ENCODE measurements at regions not wholly inside any gene's neighbourhood (a gene's known extent, or its start where the extent isn't known, plus 50 kb on each side); places are given as distances from the start of the nearest gene placed in this dataset.
"Not testable (repeated sequence)": the region's sequence is repeated elsewhere in the genome, so short reads cannot be mapped to it uniquely, and the experiment has no call there.

DNA sequence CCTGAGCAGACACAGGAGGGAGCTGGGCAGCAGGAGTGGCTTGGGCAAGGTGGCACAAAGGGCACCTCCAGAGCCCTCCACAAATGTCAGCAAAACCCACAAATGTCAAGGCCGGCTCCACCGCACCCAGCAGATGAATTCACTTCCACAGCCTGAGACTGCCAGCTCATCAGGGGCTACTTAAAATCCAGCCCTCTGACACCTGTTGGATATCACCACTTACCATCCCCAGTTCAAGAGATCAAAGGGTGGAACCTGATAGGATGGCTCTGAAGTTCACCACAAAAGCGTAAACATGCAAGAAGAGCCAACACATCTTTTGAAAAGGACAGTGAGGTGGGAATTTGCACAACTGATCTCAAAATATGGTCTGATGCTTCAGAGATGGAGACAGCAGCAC, 168.6 kb upstream of the GRK3 start:
- DNase-seq, result no peak

DNA sequence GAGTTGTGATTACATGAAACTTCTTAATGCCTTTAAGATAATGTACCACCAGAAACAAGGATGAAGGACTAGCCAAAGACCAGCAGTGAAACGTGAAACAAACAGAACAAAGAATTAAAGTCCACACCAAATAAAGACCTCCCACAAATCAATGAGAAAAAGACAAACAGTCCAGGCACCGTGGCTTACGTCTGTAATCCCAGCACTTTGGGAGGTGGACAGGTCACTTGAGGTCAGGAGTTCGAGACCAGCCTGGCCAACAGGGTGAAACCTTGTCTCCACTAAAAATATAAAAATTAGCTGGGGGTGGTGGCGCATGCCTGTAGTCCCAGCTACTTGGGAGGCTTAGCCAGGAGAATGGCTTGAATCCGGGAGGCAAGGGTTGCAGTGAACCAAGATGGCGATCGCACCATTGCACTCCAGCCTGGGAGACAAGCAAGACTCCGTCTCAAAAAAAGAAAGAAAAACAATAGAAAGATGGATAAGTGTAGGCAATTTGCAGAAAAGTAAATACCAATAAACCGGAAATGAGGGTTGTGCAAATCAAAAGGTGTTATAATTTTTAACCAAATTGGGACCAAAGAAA, 167.8 kb upstream of the GRK3 start:
- DNase-seq, result no peak

DNA sequence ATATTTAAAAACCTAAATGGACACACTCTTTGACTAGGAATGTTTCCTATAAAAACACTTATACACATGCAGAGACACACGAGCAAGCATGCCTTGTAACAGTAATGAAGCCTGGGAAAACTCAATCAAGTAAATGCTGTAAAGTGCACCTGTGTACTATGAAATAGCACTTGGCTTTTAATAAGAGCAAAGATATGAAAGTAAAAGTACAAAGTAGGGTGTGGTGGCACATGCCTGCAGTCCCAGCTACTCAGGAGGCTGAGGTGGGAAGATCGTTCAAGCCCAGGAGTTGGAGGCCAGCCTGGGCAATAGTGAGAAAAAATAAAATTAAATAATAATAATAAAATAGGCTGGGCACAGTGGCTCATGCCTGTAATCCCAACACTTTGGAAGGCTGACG, 166.9 kb upstream of the GRK3 start:
- no peak for DNase-seq

DNA sequence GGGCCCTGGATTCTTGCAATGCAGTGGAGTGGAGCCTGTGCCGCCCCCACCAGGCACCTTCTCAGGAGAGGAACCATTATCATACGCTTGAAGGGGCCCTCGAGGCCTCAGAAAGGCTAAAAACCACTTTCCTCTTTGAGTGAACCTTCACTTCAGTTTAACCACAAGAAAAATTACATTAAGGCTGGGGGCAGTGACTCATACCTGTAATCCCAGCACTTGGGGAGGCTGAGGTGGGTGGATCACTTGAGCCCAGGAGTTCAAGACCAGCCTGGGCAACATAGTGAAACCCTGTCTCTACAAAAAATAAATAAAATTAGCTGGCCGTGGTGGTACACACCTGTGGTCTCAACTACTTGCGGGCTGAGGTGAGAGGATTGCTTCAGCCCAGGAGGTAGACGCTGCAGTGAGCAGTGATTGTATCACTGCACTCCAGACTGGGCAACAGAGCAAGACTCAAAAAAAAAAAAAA, 165.8 kb upstream of the GRK3 start:
- DNase-seq, result not testable (repeated sequence)

DNA sequence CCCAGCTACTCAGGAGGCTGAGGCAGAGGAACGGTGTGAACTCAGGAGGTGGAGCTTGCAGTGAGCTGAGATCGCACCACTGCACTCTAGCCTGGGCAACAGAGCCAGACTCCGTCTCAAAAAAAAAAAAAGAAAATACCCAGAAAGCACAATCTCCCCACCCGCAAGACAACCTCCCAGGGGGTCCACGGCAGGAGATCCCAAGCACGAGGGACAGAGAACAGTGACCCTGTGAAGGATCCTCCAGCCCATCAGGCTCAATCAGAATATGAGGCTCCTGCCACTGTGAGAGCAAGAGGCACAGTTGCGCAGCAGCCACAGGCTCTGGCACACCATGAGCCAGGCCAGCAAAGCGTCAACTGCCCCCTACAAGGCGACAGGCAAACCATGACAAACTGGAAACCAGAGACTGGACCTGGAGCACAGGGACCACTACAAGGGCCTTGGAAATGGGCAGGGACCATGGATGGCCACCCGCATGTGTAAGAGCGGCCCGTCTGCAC, 164.8 kb upstream of the GRK3 start:
- DNase-seq, result no peak

DNA sequence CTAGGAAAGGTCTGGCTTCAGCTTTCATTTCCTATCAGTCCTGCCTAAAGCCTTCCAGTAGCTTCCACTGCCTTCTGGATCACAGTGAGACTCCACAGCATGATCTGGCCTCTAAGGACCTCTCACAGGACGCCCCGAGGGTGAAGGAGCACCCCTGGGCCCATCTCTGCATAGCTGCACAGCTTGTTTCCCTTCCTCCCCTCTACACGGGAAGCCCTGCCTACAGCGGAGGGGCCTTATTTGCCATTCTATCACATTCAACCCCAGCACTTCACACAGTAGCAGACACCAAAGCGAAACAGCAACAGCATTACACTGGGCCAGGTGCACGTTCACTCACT, 162.3 kb upstream of the GRK3 start:
- no peak for DNase-seq

DNA sequence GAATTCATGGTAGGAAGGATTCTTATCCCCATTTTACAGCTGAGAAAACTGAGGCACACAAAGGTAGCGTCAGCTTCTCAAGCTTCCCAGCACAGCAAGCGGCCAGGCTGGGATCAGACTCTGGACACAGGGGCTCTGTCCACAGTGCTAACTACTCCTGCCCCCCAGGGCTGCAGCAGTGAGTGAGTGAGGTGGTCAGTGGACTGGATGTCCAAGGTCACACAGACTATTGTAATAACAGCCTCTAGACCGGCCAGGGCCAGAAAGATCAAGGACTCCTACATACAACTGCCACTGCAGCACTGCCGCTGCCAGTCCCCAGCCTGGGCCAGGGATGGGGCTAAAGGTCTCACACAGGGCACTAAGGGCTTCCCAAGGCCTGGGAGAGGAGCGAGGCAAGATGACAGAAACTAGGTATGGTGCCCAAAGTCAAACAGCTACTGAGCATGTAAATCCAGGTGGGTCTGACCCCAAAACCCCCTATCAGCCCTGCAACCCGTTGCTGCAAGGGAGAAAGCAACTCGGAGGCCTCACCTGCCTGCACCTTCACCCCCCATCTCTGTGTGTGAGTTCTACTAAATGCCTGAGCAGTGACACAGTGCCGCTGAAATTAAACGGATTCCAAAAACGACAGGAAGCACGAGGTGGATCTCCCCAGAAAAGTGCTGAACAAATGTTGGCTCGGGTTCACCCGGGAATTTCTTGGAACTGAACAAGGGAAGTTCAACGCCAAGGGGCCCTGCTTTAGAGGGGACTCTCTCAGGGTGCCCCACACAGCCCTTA, 161.8 kb upstream of the GRK3 start:
- DNase-seq, result peak; percentile 33

DNA sequence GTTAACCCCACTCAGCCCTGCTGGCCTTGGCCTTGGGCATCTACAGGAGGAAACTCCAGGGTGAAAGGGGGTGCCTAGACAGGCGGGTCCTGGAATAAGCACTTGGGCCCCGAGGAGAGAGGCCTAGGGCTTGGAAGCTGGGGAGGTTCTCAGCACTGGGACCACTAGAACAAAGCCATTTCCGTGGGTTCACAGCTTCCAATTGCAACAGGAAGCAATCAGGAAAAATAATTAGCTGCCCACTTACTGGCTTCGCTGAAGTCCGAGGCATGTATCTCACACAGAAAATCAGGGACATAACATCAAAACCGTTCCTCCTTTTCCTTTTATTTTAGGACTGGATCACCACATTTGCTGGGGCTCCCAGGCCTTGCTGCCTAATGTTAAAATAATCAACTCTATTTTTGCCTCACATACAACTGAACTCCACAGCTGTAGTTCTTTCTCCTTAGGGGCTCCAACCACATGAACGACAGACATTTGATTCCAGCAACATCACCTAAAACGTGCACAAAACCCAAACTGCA, 161.1 kb upstream of the GRK3 start:
- DNase-seq, result no peak

DNA sequence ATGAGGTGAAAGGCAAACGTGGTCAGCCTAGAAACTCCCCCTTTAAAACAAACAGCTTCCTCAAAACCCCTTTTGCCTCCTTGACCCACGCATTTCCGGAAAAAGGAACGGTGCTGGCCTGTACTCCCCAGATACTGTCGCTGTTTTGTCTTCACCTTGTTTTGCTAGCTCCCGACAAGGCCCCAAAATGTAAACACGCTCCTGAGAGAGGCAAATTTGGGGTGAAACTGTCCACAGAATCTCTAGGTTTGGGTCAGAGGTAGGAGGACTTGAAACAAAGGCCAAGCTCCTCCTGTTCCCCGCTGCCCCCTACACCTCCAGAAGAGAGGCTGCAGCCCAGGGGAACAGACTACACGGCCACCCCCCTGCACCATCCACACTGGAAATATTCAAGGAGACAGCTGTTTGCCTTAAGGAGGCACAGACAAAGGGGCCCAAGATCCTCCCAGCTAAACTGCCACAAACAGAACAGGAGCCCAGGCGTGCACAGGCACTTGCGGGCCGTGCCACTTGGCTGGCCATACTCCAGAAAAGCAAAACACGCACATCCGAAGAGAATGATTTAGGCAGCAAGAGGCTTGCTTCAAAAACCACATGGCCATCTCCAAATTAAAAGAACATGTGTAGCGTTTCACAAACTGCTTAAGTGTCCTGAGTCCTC, 160.5 kb upstream of the GRK3 start:
- DNase-seq, result peak; percentile 64

DNA sequence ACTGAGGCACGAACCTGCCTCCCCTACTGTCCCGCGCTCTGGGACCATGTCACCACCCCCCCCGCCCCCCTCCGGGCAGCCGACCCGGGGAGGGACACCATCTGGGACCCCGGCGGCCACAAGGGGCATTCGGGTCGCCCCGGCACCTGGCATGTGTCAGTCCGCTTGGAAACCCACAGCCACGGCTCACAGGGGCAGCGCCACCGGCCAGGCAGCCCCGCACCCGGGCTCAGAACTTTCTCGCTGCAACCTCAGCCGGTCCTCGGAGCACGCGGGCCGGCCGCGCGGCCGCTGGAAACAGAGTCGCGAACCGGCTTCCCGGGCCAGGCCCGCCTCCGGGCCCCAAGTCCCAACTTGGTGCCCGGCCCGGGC, 159.9 kb upstream of the GRK3 start:
- peak; percentile 77 for DNase-seq

DNA sequence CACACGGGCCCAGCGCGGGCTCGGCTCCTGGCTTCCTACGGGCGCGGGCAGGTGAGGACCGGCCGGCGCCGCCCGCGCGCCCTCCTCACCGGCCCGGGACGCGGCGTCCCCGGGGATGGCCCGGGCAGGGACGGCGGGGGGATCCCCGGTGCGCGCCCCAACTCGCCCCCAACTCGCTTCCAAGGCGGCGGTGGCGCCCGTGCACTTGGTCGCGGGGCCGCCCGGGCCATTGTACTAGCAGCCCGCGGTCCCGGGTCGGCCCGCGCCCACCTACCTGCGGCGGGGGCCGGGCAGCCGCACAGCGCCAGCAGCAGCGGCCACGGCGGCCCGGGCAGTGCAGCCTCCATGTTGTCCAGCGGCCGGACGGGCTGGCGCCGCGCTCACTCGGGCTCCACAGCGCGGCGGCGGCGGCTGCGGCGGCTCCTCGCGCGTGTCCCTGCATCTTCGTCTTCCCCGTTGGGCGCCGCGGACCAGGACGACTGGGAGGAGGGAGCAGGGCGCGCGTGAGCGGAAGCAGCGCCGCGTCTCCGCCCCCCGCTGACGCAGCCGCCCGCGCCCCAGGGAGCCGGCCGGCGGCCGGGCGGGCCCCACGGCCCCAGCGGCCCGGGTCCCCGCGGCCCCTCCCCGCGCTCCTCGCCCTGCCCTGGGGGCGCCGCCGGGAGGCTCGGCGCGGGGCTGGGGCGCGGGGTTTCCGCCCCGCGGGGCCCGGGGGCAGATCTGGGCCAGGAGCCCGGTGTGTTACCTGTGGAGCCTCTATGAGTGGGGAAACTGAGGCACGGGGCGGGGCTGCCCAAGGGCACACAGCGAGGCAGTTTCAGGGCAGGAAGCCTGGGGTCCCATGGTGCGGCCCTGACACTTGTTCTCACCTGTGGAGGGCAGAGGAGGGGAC, 159.3 kb upstream of the GRK3 start:
- peak; percentile 82 for DNase-seq

DNA sequence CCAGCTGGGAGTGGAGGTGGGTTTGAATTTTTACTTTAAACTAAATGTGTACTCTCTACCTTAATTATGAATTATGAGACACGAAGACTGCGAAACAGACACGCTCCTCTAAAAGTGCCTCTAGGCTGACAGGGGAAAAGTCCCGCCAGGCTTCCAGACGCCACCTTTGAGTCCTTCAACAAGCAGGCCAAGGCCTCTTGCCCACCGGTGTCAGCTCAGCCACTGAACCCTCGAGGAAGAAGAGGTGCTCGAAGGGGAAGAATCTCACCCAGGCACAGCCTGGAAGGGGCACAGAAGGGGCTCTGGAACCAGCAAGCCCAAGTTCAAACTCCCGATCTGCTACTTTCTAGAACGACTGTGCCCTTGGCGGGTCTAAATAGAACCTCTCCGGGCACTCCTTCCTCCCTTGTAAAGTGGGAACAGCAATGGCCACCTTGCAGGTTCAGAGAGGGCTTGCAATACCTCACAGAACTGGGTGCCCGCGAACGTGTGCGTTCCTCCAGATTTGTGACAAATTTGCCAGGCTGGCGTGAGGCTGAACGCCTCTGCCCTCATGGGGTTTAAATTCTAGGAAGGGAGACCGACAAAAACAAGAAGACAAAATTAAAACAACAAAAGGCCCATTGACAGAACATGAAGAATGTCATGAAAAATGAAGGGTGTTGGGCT, 158.5 kb upstream of the GRK3 start:
- peak; percentile 37 for DNase-seq

DNA sequence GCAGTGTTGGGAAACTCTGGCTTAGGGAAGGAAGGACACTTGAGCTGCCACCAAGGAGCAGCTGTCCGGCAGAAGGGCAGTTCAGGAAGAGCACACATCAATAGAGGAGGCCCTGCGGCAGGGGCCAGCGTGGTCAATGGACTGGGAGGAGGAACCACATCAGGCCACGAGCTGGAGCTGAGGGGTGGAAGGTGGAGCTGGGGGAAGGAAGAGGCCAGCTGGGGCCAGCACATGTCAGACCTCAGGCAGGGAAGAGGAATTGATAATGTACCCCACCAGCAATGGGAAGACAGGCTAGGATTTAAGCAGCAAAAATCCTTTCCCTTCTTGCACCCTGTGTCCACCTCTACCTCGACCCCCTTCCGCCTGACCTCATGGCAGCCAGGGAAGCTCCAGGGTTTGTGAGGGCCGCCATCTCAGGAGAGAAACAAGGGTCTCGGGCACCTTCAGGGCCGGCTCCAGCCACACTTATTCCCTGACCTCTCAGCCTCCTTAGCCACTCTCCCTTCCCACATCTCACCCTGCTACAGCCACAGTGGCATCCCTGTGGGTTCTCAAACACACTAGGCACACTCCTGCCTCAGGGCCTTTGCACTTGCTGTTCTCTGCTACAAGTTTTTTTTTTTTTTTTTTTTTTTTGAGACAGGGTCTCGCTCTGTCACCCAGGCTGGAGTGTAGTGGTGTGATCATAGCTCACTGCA, 157.8 kb upstream of the GRK3 start:
- no peak for DNase-seq

DNA sequence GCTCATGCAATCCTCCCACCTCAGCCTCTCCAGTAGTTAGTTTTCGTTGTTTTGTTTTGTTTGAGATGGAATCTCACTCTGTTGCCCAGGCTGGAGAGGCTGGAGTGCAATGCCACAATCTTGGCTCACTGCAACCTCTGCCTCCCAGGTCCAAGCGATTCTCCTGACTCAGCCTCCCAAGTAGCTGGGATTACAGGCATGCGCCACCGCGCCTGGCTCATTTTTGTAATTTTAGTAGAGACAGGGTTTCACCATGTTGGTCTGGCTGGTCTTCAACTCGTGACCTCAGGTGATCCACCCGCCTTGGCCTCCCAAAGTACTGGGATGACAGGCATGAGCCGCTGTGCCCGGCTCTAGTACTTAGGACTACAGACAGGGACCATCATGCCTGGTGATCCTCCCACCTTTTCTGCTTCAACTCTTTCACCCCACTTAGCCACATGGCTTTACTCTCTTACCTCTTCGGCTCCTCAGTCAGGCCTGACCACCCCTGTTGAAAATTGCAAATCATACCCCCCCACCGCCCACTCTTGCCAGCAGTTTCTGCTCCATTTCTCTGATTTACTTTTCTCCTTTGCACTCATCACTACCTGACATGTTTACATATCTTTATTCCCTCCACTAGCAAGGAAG, 157.1 kb upstream of the GRK3 start:
- no peak for DNase-seq

DNA sequence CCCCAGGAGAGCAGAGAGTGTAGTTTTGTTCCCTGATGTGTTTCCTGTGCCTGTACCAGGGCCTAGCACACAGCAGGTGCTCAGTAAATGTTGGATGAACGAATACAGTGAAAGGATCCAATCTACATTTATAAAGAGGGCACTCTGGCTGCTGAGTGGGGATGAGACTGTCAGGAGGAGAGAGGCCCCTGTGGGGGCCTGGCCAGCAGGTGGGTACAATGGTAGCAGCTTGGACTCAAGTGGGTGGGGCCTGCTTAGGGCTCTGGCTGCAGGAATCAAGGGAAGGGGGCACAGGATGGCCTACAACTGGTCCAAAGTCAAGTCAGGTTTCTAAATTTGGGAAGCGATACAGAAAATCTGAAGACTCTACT, 156.6 kb upstream of the GRK3 start:
- no peak for DNase-seq

DNA sequence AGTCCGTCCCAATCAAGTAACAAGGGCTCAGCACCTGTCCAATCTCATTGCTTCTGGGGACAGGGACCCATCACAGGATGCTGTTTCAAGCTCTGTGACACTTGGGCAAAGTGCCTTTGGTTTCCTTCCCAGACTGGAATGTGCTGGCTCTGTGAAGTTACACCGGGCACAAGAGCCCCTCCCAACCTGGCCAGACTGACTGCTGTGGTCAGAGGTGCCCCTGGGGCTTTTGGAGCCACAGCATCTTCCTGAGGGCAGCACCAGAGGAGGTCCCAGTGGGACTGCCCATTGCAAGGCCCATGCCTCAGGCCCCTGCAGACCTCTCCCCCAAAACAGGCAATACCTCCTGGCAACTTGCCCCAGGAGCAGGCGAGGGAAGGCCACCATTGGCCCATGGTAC, 155.2 kb upstream of the GRK3 start:
- DNase-seq, result no peak

DNA sequence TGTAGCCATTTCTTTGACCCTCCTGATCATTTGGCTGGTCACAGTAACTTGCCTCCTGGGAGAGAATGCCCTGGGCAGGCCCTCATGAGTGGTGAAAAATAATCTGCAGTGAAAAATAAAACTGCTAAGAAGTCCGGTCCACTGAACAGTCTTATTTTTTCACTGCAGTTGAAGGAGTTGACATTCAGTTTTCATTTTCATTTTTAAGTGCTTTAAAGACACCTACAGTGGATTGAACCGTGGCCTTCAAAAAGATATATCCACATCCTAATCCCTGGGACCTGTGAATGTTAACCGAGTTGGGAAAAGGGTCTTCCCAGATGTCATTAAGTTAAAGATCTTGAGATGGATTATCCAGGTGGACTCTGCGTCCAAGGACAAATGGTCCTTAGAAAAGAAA, 153.6 kb upstream of the GRK3 start:
- DNase-seq, result no peak

DNA sequence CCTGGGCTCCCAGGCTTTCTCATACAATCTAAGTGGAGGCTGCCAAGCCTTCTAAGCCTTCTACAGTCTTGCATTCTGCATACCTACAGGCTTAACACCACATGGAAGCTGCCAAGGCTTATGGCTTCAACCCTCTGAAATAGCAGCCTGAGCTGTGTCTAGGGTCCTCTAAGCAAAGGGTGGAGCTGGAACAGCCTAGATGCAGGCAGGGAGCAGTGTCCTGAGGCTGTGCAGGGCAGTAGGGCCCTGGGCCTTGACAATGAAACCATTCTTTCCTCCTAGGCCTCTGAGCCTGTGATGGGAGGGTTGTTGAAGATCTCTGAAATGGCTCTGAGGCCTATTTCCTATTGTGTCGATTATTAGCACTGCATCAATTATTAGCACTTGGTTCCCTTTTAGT, 150.9 kb upstream of the GRK3 start:
- DNase-seq, result no peak

DNA sequence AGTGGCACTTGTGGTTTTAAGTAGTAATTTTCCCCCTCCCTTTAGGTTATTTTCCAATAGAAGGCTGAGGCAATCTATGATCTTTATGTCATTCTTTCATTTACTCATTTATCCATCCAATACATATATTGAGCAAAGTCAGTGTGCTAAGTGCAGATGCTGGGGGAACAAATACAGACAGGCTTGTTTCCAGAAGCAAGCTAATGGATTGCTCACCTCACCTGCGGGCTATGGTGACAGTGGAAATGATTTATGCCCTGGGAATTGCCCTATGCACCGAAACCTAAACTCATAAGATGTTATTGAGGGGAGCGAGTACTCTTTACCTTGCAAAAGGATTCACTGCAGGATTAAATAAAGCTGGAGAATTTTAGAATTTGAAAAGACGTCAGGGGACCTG, 148.7 kb upstream of the GRK3 start:
- DNase-seq, result not testable (repeated sequence)

DNA sequence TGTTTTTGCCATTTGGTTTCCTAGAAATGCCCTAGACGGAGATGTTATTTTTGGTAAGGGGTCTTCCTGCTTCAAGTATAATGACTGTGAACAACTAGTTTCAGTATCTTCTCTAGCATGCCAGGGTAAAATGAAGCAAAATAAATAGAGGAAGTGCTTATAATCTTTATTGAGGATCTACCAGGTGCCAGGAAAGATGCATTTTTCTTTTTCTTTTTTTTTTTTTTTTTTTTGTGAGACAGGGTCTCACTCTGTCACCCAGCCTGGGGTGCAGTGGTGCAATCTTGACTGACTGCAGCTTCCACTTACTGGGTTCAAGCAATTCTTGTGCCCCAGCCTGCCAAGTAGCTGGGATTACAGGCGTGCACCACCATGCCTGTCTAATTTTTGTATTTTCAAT, 146.6 kb upstream of the GRK3 start:
- DNase-seq, result not testable (repeated sequence)
